Mesenchymal stem cell (in vitro differentiated cells and primary cell): ENCODE measurements at regions not wholly inside any gene's neighbourhood (a gene's known extent, or its start where the extent isn't known, plus 50 kb on each side); places are given as distances from the start of the nearest gene placed in this dataset.

Experiments
- DNase-seq: peaks from one replicate; pipeline ENCODE4 v3.0.0-alpha.2; 2013
- H2AFZ ChIP-seq: one replicate; pipeline ENCODE4 v1.6.1; 2013; ENCODE audit warnings: low read depth, mild to moderate bottlenecking, control low read depth, inconsistent platforms, low read length, moderate library complexity
- H2AK5ac ChIP-seq: 2 replicates; pipeline ENCODE4 v1.6.1; 2013; ENCODE audit warnings: low read length, moderate library complexity, mild to moderate bottlenecking, inconsistent platforms; ENCODE audit not compliant: severe bottlenecking
- H2BK120ac ChIP-seq: one replicate; pipeline ENCODE4 v1.6.1; 2013; ENCODE audit warnings: low read depth, mild to moderate bottlenecking, inconsistent platforms, low read length, moderate library complexity
- H2BK12ac ChIP-seq, 2 experiments: one replicate each; pipeline ENCODE4 v1.6.1; 2013; ENCODE audit warnings: inconsistent platforms in 2 of 2, low read length in 2 of 2, mild to moderate bottlenecking in 2 of 2, moderate library complexity in 2 of 2, control low read depth in 1 of 2
- H2BK15ac ChIP-seq: one replicate; pipeline ENCODE4 v1.6.1; 2013; ENCODE audit warnings: mild to moderate bottlenecking, low read depth, inconsistent platforms; ENCODE audit not compliant: poor library complexity, severe bottlenecking
- H2BK5ac ChIP-seq: 2 replicates; pipeline ENCODE4 v1.6.1; 2013; ENCODE audit warnings: low read depth, mild to moderate bottlenecking, low read length, control low read depth, inconsistent platforms; ENCODE audit not compliant: poor library complexity, severe bottlenecking
- H3K14ac ChIP-seq, 2 experiments: one replicate each; pipeline ENCODE4 v1.6.1; 2013; ENCODE audit warnings: inconsistent platforms in 2 of 2, low read length in 2 of 2, control low read depth in 1 of 2, mild to moderate bottlenecking in 1 of 2, moderate library complexity in 1 of 2
- H3K18ac ChIP-seq, 2 experiments: one replicate each; pipeline ENCODE4 v1.6.1; 2013; ENCODE audit warnings: inconsistent platforms in 2 of 2, low read length in 2 of 2, control low read depth in 1 of 2, low read depth in 1 of 2, mild to moderate bottlenecking in 1 of 2
- H3K23ac ChIP-seq, 2 experiments: one replicate each; pipeline ENCODE4 v1.6.1; 2013; ENCODE audit warnings: inconsistent platforms in 2 of 2, low read length in 2 of 2, mild to moderate bottlenecking in 2 of 2, moderate library complexity in 2 of 2, control low read depth in 1 of 2
- H3K27ac ChIP-seq: 2 replicates; pipeline ENCODE4 v1.5.1; 2013; ENCODE audit warnings: mild to moderate bottlenecking, moderate library complexity, low read length, control low read depth, inconsistent platforms; ENCODE audit not compliant: poor library complexity, severe bottlenecking
- H3K27me3 ChIP-seq, 2 experiments: 2 replicates each; pipeline versions ENCODE4 v1.6.1 to v1.7.0; 2013; ENCODE audit warnings: low read length in 2 of 2, mild to moderate bottlenecking in 2 of 2, moderate library complexity in 2 of 2, control low read depth in 1 of 2, inconsistent platforms in 1 of 2; ENCODE audit not compliant: control insufficient read depth in 1 of 2, insufficient read depth in 1 of 2
- H3K36me3 ChIP-seq, 2 experiments: 2 replicates each; pipeline versions ENCODE4 v1.6.1 to v1.7.0; 2013; ENCODE audit warnings: low read length in 2 of 2, control low read depth in 1 of 2, inconsistent platforms in 1 of 2, low read depth in 1 of 2, mild to moderate bottlenecking in 1 of 2; ENCODE audit not compliant: insufficient read depth in 2 of 2, control insufficient read depth in 1 of 2
- H3K4ac ChIP-seq, 2 experiments: one replicate each; pipeline ENCODE4 v1.6.1; 2013; ENCODE audit warnings: inconsistent platforms in 2 of 2, low read length in 2 of 2, mild to moderate bottlenecking in 2 of 2, moderate library complexity in 2 of 2, control low read depth in 1 of 2, low read depth in 1 of 2
- H3K4me1 ChIP-seq: 2 replicates; pipeline ENCODE4 v1.6.1; 2013; ENCODE audit warnings: low read depth, low read length, control low read depth; ENCODE audit not compliant: control insufficient read depth, insufficient read depth
- H3K4me2 ChIP-seq: 2 replicates; pipeline ENCODE4 v1.6.1; 2013; ENCODE audit warnings: low read length, mild to moderate bottlenecking, inconsistent platforms; ENCODE audit not compliant: poor library complexity, severe bottlenecking
- H3K4me3 ChIP-seq, 2 experiments: 2 replicates each; pipeline versions ENCODE4 v1.5.1 to v1.7.0; 2013; ENCODE audit warnings: low read length in 2 of 2, mild to moderate bottlenecking in 2 of 2, control low read depth in 1 of 2, low read depth in 1 of 2; ENCODE audit not compliant: insufficient read depth in 1 of 2
- H3K79me1 ChIP-seq: replicated peaks from 2 replicates; pipeline ENCODE4 v1.6.1; 2013; ENCODE audit warnings: mild to moderate bottlenecking, control low read depth, low read length, inconsistent platforms; ENCODE audit not compliant: poor library complexity, severe bottlenecking
- H3K9ac ChIP-seq: 2 replicates; pipeline ENCODE4 v1.7.0; 2013; ENCODE audit warnings: mild to moderate bottlenecking, low read length, moderate library complexity
- H3K9me3 ChIP-seq: 2 replicates; pipeline ENCODE4 v1.7.0; 2013; ENCODE audit warnings: mild to moderate bottlenecking, low read length; ENCODE audit not compliant: control insufficient read depth
- H4K8ac ChIP-seq: one replicate; pipeline ENCODE4 v1.6.1; 2013; ENCODE audit warnings: inconsistent platforms, mild to moderate bottlenecking, low read length, moderate library complexity
- H4K91ac ChIP-seq: one replicate; pipeline ENCODE4 v1.6.1; 2013; ENCODE audit warnings: mild to moderate bottlenecking, low read length, inconsistent platforms
- whole genome bisulfite sequencing: methylation state at CpG from one replicate; pipeline ENCODE4 v1.1.7; 2013; ENCODE audit warnings: mixed read lengths; 5-methylcytosine and 5-hydroxymethylcytosine counted together

GRCh38 chr14:66420251-66421006 is 65.7 kb upstream of the CCDC196 start:
- Histone ChIP-seq H2BK120ac (no peak overlapping the region), H4K8ac (no peak overlapping the region), H2BK15ac (no peak overlapping the region), H3K4ac (no peak overlapping the region), H2BK5ac (no peak overlapping the region), H2AFZ (no peak overlapping the region), H3K27ac (no peak overlapping the region), H3K4me1 (no peaks in the 10 kb centered on the region), H2AK5ac (no peak overlapping the region), H3K27me3 (no peaks in the 10 kb centered on the region), H4K91ac (no peak overlapping the region), H3K4me3 (no peak overlapping the region), H3K9ac (no peak overlapping the region), H3K36me3 (no peaks in the 10 kb centered on the region), H3K79me1 (no peaks in the 10 kb centered on the region), H3K14ac (no peak overlapping the region), H3K18ac (no peak overlapping the region), H2BK12ac (no peak overlapping the region), H3K4me2 (no peak overlapping the region), H3K23ac (no peak overlapping the region), H3K9me3 (peaks cover 3% of the 10 kb centered on the region)
- DNase-seq = no peak
- WGBS = 82% methylated on average over 1 of the region's 2 CpGs

DNA sequence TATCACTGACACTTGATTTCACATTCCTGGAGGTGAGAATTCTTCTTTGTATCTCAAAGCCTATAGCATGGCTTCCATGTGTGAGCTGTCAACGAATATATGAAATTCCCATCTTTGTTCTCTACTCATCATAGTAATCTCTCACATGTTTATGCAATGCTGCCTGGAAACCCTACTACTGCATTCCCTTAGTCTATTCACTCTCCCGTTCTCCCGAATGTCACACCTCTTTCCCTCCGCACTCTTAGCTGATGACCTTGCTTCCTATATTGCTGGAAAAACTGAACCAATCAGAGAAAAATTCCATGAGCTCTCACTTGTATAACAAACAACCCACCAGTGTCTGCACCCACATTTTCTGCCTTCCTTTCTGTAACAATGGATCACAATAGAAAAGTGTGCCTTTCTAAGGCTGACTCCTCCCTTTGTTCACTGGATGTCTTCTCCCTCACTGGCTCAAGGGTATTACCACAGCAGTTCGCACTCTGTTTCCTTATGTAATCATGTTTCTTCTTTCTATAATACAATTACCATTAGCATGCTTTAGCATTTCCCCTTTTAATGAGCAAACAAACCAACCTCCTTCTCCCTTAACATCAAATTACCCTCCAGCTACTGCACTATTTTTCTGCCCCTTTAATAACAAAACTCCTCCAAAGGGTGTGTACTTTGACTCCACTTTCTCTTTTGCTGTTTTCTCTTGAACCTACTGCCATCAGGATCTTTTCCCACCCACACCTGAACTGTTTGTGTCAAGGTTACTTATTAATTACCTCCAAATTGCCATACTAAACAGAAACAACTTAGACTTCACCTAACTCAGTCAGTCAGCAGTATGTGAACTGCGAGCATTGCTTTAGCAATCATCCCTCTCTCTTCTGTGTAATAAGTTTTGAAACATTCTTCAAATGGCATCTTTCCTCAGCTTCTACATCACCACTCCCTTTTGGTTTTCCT is 63.9 kb upstream of the CCDC196 start:
- no peak overlapping the region for H3K4ac ChIP-seq
- no peak overlapping the region for H2AFZ ChIP-seq
- no peak overlapping the region for H2BK15ac ChIP-seq
- H2AK5ac ChIP-seq = no peak overlapping the region
- H3K4me2 ChIP-seq = no peak overlapping the region
- no peak overlapping the region for H3K4me3 ChIP-seq
- DNase-seq = no peak
- no peaks in the 10 kb centered on the region for H3K4me1 ChIP-seq
- no peak overlapping the region for H3K18ac ChIP-seq
- H2BK5ac ChIP-seq = no peak overlapping the region
- H3K23ac ChIP-seq = no peak overlapping the region
- 91% methylated on average over 6 of the region's 6 CpGs for WGBS
- no peaks in the 10 kb centered on the region for H3K79me1 ChIP-seq
- H3K27me3 ChIP-seq = no peaks in the 10 kb centered on the region
- no peak overlapping the region for H4K8ac ChIP-seq
- no peak overlapping the region for H2BK120ac ChIP-seq
- no peaks in the 10 kb centered on the region for H3K36me3 ChIP-seq
- no peak overlapping the region for H3K27ac ChIP-seq
- no peak overlapping the region for H4K91ac ChIP-seq
- H3K14ac ChIP-seq = no peak overlapping the region
- no peaks in the 10 kb centered on the region for H3K9me3 ChIP-seq
- no peak overlapping the region for H3K9ac ChIP-seq
- H2BK12ac ChIP-seq = no peak overlapping the region

GRCh38 chr14:66425402-66425801 is 60.8 kb upstream of the CCDC196 start:
- Histone ChIP-seq H2AFZ (no peak overlapping the region), H4K8ac (no peak overlapping the region), H2BK15ac (no peak overlapping the region), H3K36me3 (no peaks in the 10 kb centered on the region), H3K18ac (no peak overlapping the region), H3K27ac (no peak overlapping the region), H3K79me1 (no peaks in the 10 kb centered on the region), H3K4me3 (no peak overlapping the region), H3K14ac (no peak overlapping the region), H3K4me1 (no peaks in the 10 kb centered on the region), H3K9ac (no peak overlapping the region), H3K4ac (no peak overlapping the region), H3K27me3 (no peaks in the 10 kb centered on the region), H2BK120ac (no peak overlapping the region), H4K91ac (no peak overlapping the region), H2BK5ac (no peak overlapping the region), H3K23ac (no peak overlapping the region), H2BK12ac (no peak overlapping the region), H3K9me3 (no peaks in the 10 kb centered on the region), H2AK5ac (no peak overlapping the region), H3K4me2 (no peak overlapping the region)
- DNase-seq = no peak
- 84% methylated on average over 5 of the region's 5 CpGs for WGBS

- no peak overlapping the region for H3K18ac ChIP-seq
- no peak overlapping the region for H4K91ac ChIP-seq
- H3K4ac ChIP-seq = no peak overlapping the region
- H3K23ac ChIP-seq = no peak overlapping the region
- DNase-seq = no peak
- H3K4me2 ChIP-seq = no peak overlapping the region
- no peaks in the 10 kb centered on the region for H3K27me3 ChIP-seq
- H2BK5ac ChIP-seq = no peak overlapping the region
- no peaks in the 10 kb centered on the region for H3K9me3 ChIP-seq
- H2AK5ac ChIP-seq = no peak overlapping the region
- H2AFZ ChIP-seq = no peak overlapping the region
- H3K14ac ChIP-seq = no peak overlapping the region
- no peaks in the 10 kb centered on the region for H3K4me1 ChIP-seq
- no peak overlapping the region for H3K9ac ChIP-seq
- no peak overlapping the region for H2BK15ac ChIP-seq
- no peak overlapping the region for H3K27ac ChIP-seq
- 69% methylated on average over 2 of the region's 2 CpGs for WGBS
- no peak overlapping the region for H3K4me3 ChIP-seq
- H4K8ac ChIP-seq = no peak overlapping the region
- no peaks in the 10 kb centered on the region for H3K79me1 ChIP-seq
- no peaks in the 10 kb centered on the region for H3K36me3 ChIP-seq
- H2BK12ac ChIP-seq = no peak overlapping the region
- H2BK120ac ChIP-seq = no peak overlapping the region
Observed at GRCh38 chr14:66426451-66426850, 59.7 kb upstream of the CCDC196 start.
